Endodermal cell (in vitro differentiated cells): ENCODE measurements at regions not wholly inside any gene's neighbourhood (a gene's known extent, or its start where the extent isn't known, plus 50 kb on each side); places are given as distances from the start of the nearest gene placed in this dataset.

Experiments
- DNase-seq: peaks from one replicate; pipeline ENCODE4 v3.0.0-alpha.2; 2017
- H3K27ac ChIP-seq: 2 replicates; pipeline ENCODE4 v1.5.1; 2013; ENCODE audit warnings: mild to moderate bottlenecking, low read depth, low read length, moderate library complexity
- H3K27me3 ChIP-seq: 2 replicates; pipeline ENCODE4 v1.6.1; 2013; ENCODE audit warnings: mild to moderate bottlenecking, low read length, moderate library complexity; ENCODE audit not compliant: insufficient read depth, control insufficient read depth, poor library complexity, severe bottlenecking
- H3K36me3 ChIP-seq: 2 replicates; pipeline ENCODE4 v1.7.0; 2013; ENCODE audit warnings: mild to moderate bottlenecking, low read length, moderate library complexity; ENCODE audit not compliant: control insufficient read depth, insufficient read depth
- H3K4me1 ChIP-seq: one replicate; pipeline ENCODE4 v1.7.0; 2013; ENCODE audit warnings: low read length; ENCODE audit not compliant: control insufficient read depth, insufficient read depth
- H3K4me3 ChIP-seq: 2 replicates; pipeline ENCODE4 v1.5.1; 2013; ENCODE audit warnings: mild to moderate bottlenecking, low read length, moderate library complexity
- H3K9ac ChIP-seq: 2 replicates; pipeline ENCODE4 v1.6.1; 2013; ENCODE audit warnings: mild to moderate bottlenecking, low read length, moderate library complexity; ENCODE audit not compliant: poor library complexity, severe bottlenecking; ENCODE audit errors: extremely low read depth
- H3K9me3 ChIP-seq: 2 replicates; pipeline ENCODE4 v1.6.1; 2013; ENCODE audit warnings: mild to moderate bottlenecking, low read length, moderate library complexity; ENCODE audit not compliant: control insufficient read depth
- H3K27ac Mint-ChIP-seq: 2 replicates; pipeline ENCODE4 v1.8.0; 2020; ENCODE audit warnings: mixed read lengths
- H3K27me3 Mint-ChIP-seq: 2 replicates; pipeline ENCODE4 v1.8.0; 2021; ENCODE audit warnings: mild to moderate bottlenecking, mixed read lengths; ENCODE audit not compliant: insufficient read depth
- H3K36me3 Mint-ChIP-seq: 2 replicates; pipeline ENCODE4 v1.8.0; 2020; ENCODE audit warnings: low read depth, mixed read lengths
- H3K4me1 Mint-ChIP-seq: 2 replicates; pipeline ENCODE4 v1.8.0; 2020; ENCODE audit warnings: mixed read lengths
- H3K4me3 Mint-ChIP-seq: 2 replicates; pipeline ENCODE4 v1.8.0; 2020; ENCODE audit warnings: mild to moderate bottlenecking, moderate library complexity, mixed read lengths
- H3K9me3 Mint-ChIP-seq: 2 replicates; pipeline ENCODE4 v1.8.0; 2020; ENCODE audit warnings: mild to moderate bottlenecking, mixed read lengths
- WGBS, 2 experiments: methylation state at CpG; one replicate each; pipeline versions ENCODE4 v1.1.5 to v1.1.7; 2013; ENCODE audit warnings: missing lambda C conversion rate in 2 of 2, mixed read lengths in 1 of 2; ENCODE audit not compliant: insufficient coverage in 1 of 2, insufficient read length in 1 of 2; 5-methylcytosine and 5-hydroxymethylcytosine counted together
- TF ChIP-seq, protein P1 (sequence below): fragments of 200-600 bp; sonication (generic); conservative IDR thresholded peaks from 2 replicates; pipeline ENCODE4 v1.5.0; 2021; ENCODE audit warnings: antibody characterized with exemption, mild to moderate bottlenecking

DNA sequence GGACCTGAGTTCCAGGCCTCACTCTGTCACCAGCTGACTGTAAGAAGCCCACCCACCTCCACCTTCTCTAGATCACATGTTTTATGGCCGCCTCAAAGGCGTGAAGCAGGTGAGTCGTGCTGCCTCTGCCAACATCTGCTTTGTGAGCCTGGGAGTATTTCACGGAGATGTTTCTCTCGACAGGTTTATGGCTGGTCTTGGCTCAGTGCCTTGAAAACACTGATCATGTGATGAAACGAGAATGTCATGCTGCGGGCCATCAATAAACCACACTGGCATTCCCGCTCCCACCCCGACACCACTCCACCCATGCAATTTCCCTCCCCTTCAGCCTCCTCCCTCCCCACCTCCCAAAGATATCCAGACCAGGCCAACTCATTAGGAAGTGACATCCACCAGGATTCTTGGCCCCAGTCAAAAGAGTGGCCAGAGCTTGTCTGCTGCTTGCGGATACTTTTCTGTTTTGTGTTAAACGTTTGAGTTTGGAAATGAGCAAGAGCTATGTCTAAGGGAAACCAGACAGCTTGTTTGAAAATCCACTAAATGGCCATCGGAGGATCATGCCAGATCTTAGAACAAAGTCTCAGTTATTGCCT is 53.8 kb upstream of the NTF3 start:
- 89 to 96% methylated on average over 8 to 12 of the region's 12 CpGs for WGBS, 2 experiments
- no peak for DNase-seq

DNA sequence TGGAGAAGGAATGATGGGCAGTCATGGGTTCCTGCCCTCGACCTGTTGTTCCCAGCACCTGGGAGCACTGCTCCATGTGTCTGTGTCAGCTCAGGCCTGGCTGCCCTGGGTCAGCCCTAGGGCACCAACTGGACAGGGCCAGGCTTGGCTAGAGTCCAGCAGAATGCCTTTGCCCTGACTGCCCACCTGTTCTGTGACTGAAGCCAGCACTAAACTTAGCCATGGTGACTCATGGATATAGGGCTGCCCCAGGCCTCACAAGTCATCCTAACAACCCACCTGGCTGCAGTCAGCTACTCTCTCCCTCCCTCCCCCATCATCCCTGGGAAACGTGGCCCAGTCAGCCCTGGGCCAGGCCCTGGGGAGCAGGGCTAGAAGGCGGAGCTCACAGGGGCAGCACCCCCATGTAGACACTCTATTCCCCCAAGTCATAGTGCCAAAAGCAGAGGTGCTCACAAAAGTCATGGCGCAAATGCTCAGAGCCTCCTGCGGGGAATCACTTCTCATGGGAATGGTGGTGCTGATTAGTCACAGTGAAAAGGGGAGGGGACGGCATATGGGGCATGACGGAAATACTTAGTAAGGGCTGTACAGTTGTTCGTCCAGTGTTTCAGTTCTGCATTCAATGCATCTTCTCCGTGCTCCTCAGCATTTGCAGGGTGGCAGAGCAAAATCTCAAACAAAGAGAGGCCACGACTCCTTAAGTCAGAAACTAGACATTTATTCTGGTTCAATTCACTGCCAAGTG is 52.0 kb upstream of the NTF3 start:
- no peaks in the 10 kb centered on the region for H3K4me1 ChIP-seq
- H3K9me3 ChIP-seq: no peaks in the 10 kb centered on the region
- 81 to 83% methylated on average over 8 to 10 of the region's 10 CpGs for WGBS, 2 experiments
- H3K36me3 ChIP-seq: no peaks in the 10 kb centered on the region
- Mint-ChIP-seq H3K4me1 (peaks cover 7% of the 10 kb centered on the region), H3K27ac (no peak overlapping the region), H3K36me3 (no peaks in the 10 kb centered on the region), H3K4me3 (no peak overlapping the region), H3K9me3 (no peaks in the 10 kb centered on the region), H3K27me3 (peaks cover 41% of the 10 kb centered on the region)
- H3K9ac ChIP-seq: no peak overlapping the region
- peak; percentile 38 for DNase-seq
- H3K27me3 ChIP-seq: no peaks in the 10 kb centered on the region
- H3K4me3 ChIP-seq: no peak overlapping the region
- H3K27ac ChIP-seq: no peak overlapping the region
- TF ChIP-seq, protein P1, sequence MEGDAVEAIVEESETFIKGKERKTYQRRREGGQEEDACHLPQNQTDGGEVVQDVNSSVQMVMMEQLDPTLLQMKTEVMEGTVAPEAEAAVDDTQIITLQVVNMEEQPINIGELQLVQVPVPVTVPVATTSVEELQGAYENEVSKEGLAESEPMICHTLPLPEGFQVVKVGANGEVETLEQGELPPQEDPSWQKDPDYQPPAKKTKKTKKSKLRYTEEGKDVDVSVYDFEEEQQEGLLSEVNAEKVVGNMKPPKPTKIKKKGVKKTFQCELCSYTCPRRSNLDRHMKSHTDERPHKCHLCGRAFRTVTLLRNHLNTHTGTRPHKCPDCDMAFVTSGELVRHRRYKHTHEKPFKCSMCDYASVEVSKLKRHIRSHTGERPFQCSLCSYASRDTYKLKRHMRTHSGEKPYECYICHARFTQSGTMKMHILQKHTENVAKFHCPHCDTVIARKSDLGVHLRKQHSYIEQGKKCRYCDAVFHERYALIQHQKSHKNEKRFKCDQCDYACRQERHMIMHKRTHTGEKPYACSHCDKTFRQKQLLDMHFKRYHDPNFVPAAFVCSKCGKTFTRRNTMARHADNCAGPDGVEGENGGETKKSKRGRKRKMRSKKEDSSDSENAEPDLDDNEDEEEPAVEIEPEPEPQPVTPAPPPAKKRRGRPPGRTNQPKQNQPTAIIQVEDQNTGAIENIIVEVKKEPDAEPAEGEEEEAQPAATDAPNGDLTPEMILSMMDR: no peak

More for the DNA sequence above, 53.8 kb upstream of the NTF3 start:
- TF ChIP-seq, protein P1: no peak
- Histone ChIP-seq H3K4me1 (no peaks in the 10 kb centered on the region), H3K9ac (no peak overlapping the region), H3K36me3 (no peaks in the 10 kb centered on the region), H3K27me3 (no peaks in the 10 kb centered on the region), H3K4me3 (no peak overlapping the region), H3K9me3 (no peaks in the 10 kb centered on the region), H3K27ac (no peak overlapping the region)
- no peak overlapping the region for H3K27ac Mint-ChIP-seq
- H3K9me3 Mint-ChIP-seq: no peaks in the 10 kb centered on the region
- peaks cover 10% of the 10 kb centered on the region for H3K4me1 Mint-ChIP-seq
- no peak overlapping the region for H3K4me3 Mint-ChIP-seq
- peaks cover 43% of the 10 kb centered on the region for H3K27me3 Mint-ChIP-seq
- no peaks in the 10 kb centered on the region for H3K36me3 Mint-ChIP-seq
